Peyer's patch (tissue), 4 donors: ENCODE measurements at regions not wholly inside any gene's neighbourhood (a gene's known extent, or its start where the extent isn't known, plus 50 kb on each side); places are given as distances from the start of the nearest gene placed in this dataset.

Experiments
- CTCF ChIP-seq, 6 experiments: fragments of 450-650 bp in 4 of 6; fragments of 200-600 bp in 2 of 6; sonication (generic) in 1 of 6; IDR thresholded peaks; one replicate each; pipeline ENCODE4 v1.5.1; 2017 to 2019; ENCODE audit warnings: antibody characterized with exemption in 6 of 6, mild to moderate bottlenecking in 3 of 6, moderate library complexity in 1 of 6
- POLR2A ChIP-seq, 2 donors: fragments of 450-650 bp; IDR thresholded peaks; one replicate each; pipeline ENCODE4 v1.5.1; 2017; ENCODE audit warnings: antibody characterized with exemption in 2 of 2, mild to moderate bottlenecking in 2 of 2, moderate library complexity in 2 of 2

- TF ChIP-seq CTCF (IDR thresholded peaks at IDR 0.05) (no peak), POLR2A (IDR thresholded peaks at IDR 0.05) (no peak)
Observed at GRCh38 chr12:118685983-118686607, 295.2 kb upstream of the SRRM4 start.
